Glutamatergic neuron (in vitro differentiated cells): ENCODE measurements at regions not wholly inside any gene's neighbourhood (a gene's known extent, or its start where the extent isn't known, plus 50 kb on each side); places are given as distances from the start of the nearest gene placed in this dataset.

Experiments
- DNase-seq: peaks from one replicate; pipeline ENCODE4 v3.0.0; 2022
- H3K27ac Mint-ChIP-seq: one replicate; pipeline ENCODE4 v1.8.0; 2020; ENCODE audit warnings: mild to moderate bottlenecking, mixed read lengths, inconsistent platforms; ENCODE audit not compliant: unreplicated experiment
- H3K27me3 Mint-ChIP-seq: one replicate; pipeline ENCODE4 v1.8.0; 2020; ENCODE audit warnings: mild to moderate bottlenecking, moderate library complexity, mixed read lengths, inconsistent platforms; ENCODE audit not compliant: unreplicated experiment
- H3K36me3 Mint-ChIP-seq: one replicate; pipeline ENCODE4 v1.8.0; 2020; ENCODE audit warnings: mild to moderate bottlenecking, mixed read lengths, inconsistent platforms; ENCODE audit not compliant: unreplicated experiment
- H3K4me1 Mint-ChIP-seq: one replicate; pipeline ENCODE4 v1.8.0; 2020; ENCODE audit warnings: mild to moderate bottlenecking, low read depth, mixed read lengths, inconsistent platforms; ENCODE audit not compliant: unreplicated experiment
- H3K4me3 Mint-ChIP-seq: one replicate; pipeline ENCODE4 v1.8.0; 2020; ENCODE audit warnings: mild to moderate bottlenecking, mixed read lengths, inconsistent platforms; ENCODE audit not compliant: unreplicated experiment
- H3K9me3 Mint-ChIP-seq: one replicate; pipeline ENCODE4 v1.8.0; 2020; ENCODE audit warnings: mild to moderate bottlenecking, moderate library complexity, mixed read lengths, inconsistent platforms; ENCODE audit not compliant: unreplicated experiment
- CTCF ChIP-seq: fragments of 200-600 bp; sonication (generic); IDR thresholded peaks from one replicate; pipeline ENCODE4 v1.5.0; 2021; ENCODE audit not compliant: partially characterized antibody, unreplicated experiment

GRCh38 chr10:130573446-130573845 is 437.3 kb downstream of the GLRX3 start:
- H3K27me3 Mint-ChIP-seq = peaks cover 7% of the 10 kb centered on the region
- no peak overlapping the region for H3K27ac Mint-ChIP-seq
- H3K9me3 Mint-ChIP-seq = peaks cover 14% of the 10 kb centered on the region
- no peak overlapping the region for H3K4me3 Mint-ChIP-seq
- no peak for DNase-seq
- TF ChIP-seq CTCF = no peak
- H3K4me1 Mint-ChIP-seq = no peaks in the 10 kb centered on the region
- H3K36me3 Mint-ChIP-seq = peaks cover 9% of the 10 kb centered on the region

DNA sequence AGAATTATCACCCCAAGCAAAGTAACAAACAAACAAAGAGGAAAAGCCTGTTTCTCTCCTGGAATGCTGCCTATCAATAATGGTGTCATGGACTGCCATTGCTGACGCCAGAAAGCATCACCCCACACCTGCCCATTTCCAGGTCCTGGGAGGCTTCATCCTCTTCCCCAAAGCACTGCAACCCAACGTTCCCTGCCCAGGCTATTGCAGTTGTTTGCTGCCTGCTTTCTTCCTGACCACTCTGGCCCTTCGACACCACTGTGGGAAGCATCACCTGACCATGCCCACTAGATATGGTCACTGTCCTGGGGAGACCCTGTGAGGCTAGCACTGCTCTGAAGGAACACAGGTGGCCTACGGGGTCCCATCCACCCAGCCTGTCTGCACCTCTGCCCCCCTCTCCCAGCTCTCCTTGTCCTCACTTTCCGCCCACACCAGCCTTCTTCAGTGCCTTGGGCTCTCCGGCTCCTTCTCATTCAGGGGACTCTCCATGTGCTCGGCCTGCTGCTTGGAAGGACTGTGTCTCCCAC is 439.6 kb downstream of the GLRX3 start:
- H3K27me3 Mint-ChIP-seq = peaks cover 7% of the 10 kb centered on the region
- H3K27ac Mint-ChIP-seq = no peak overlapping the region
- DNase-seq = no peak
- H3K9me3 Mint-ChIP-seq = peaks cover 18% of the 10 kb centered on the region
- no peak overlapping the region for H3K4me3 Mint-ChIP-seq
- TF ChIP-seq CTCF = no peak
- peaks cover 6% of the 10 kb centered on the region for H3K36me3 Mint-ChIP-seq
- no peaks in the 10 kb centered on the region for H3K4me1 Mint-ChIP-seq

GRCh38 chr10:130576427-130576826 is 440.2 kb downstream of the GLRX3 start:
- Mint-ChIP-seq H3K9me3 (peaks cover 18% of the 10 kb centered on the region), H3K4me1 (no peaks in the 10 kb centered on the region), H3K27ac (no peak overlapping the region), H3K36me3 (peaks cover 6% of the 10 kb centered on the region), H3K27me3 (peaks cover 7% of the 10 kb centered on the region), H3K4me3 (no peak overlapping the region)
- no peak for DNase-seq
- no peak for TF ChIP-seq CTCF

- TF ChIP-seq CTCF = no peak
- no peak for DNase-seq
- Mint-ChIP-seq H3K36me3 (peaks cover 6% of the 10 kb centered on the region), H3K9me3 (peaks cover 20% of the 10 kb centered on the region), H3K4me3 (no peak overlapping the region), H3K4me1 (no peaks in the 10 kb centered on the region), H3K27ac (no peak overlapping the region), H3K27me3 (peaks cover 7% of the 10 kb centered on the region)
These were observed 440.8 kb downstream of the GLRX3 start for GRCh38 chr10:130577039-130577438.

DNA sequence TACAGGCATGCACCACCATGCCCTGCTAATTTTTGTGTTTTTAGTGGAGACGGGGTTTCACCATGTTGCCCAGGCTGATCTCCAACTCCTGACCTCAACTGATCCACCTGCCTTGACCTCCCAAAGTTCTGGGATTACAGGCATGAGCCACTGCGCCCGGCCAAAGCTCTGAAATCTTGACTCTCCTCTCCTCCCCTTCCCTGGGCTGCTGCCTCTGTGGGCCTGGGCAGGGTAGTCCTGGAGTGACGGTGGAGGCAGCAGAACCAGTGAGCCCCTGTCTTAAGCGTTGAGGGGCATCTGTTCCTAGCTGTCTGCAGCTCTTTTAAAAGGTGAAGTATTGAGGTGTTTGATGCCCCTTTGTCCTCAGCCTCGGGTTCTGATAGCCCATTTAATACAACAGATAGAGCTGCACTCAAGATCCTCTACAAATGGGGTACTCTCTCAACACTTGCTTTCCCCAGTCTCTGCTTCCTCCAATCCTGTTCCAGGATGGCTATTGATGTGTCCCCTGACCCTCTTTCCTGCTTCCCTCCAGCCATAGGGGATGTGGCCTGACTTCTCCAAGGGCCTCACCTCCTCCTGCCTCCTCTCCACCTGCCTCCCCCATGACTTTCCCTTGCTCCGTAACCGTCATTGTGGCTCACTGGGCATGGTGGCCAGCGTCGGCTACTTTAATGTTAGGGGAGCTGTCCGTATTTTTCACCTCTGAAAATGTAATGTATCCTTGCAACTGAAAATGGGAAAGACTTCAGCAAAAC is 442.5 kb downstream of the GLRX3 start:
- no peaks in the 10 kb centered on the region for H3K4me1 Mint-ChIP-seq
- H3K27ac Mint-ChIP-seq = no peak overlapping the region
- no peak overlapping the region for H3K4me3 Mint-ChIP-seq
- H3K9me3 Mint-ChIP-seq = peaks cover 18% of the 10 kb centered on the region
- peaks cover 6% of the 10 kb centered on the region for H3K27me3 Mint-ChIP-seq
- no peak for TF ChIP-seq CTCF
- peaks cover 6% of the 10 kb centered on the region for H3K36me3 Mint-ChIP-seq
- no peak for DNase-seq
